DND-41 (cell line): ENCODE measurements at regions not wholly inside any gene's neighbourhood (a gene's known extent, or its start where the extent isn't known, plus 50 kb on each side); places are given as distances from the start of the nearest gene placed in this dataset.

Source experiments
- EZH2 ChIP-seq: IDR thresholded peaks from 3 replicates; pipeline ENCODE4 v1.6.1; 2012; ENCODE audit warnings: borderline replicate concordance, low read depth, mild to moderate bottlenecking, moderate library complexity, low read length, inconsistent platforms; ENCODE audit not compliant: severe bottlenecking
- TF ChIP-seq, protein P1 (sequence below): IDR thresholded peaks from 2 replicates; pipeline ENCODE4 v1.5.1; 2012; ENCODE audit warnings: borderline replicate concordance, low read length, moderate library complexity, mild to moderate bottlenecking; ENCODE audit not compliant: poor library complexity, severe bottlenecking; ENCODE audit errors: extremely low read depth

GRCh38 chr2:196558497-196558896 is 81.0 kb upstream of the CCDC150 start:
- TF ChIP-seq, protein P1, sequence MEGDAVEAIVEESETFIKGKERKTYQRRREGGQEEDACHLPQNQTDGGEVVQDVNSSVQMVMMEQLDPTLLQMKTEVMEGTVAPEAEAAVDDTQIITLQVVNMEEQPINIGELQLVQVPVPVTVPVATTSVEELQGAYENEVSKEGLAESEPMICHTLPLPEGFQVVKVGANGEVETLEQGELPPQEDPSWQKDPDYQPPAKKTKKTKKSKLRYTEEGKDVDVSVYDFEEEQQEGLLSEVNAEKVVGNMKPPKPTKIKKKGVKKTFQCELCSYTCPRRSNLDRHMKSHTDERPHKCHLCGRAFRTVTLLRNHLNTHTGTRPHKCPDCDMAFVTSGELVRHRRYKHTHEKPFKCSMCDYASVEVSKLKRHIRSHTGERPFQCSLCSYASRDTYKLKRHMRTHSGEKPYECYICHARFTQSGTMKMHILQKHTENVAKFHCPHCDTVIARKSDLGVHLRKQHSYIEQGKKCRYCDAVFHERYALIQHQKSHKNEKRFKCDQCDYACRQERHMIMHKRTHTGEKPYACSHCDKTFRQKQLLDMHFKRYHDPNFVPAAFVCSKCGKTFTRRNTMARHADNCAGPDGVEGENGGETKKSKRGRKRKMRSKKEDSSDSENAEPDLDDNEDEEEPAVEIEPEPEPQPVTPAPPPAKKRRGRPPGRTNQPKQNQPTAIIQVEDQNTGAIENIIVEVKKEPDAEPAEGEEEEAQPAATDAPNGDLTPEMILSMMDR = no peak
- TF ChIP-seq EZH2 = no peak
